Natural killer cell treated with Interleukin-12 subunit alpha and Interleukin-12 subunit beta and Interleukin-15 and Interleukin-18, amount 100 ng/mL, for 72 hours (primary cell): ENCODE measurements at regions not wholly inside any gene's neighbourhood (a gene's known extent, or its start where the extent isn't known, plus 50 kb on each side); places are given as distances from the start of the nearest gene placed in this dataset.
A peak's percentile ranks its signal among the peaks of the same experiment; 100 is the strongest.

Source experiments
- ATAC-seq, 2 donors: fragments of 150-1000 bp; cut with Tn5 transposase in 1 of 2; sonication (Bioruptor Pico), chemical (Tn5 transposase) in 1 of 2; 2 replicates each; pipeline ENCODE4 v1.10.0; 2021
- DNase-seq: peaks from one replicate; pipeline ENCODE4 v3.0.0; 2022; ENCODE audit warnings: low spot score
- H3K27ac Mint-ChIP-seq, 2 donors: 1 replicate in 1 of 2; 2 replicates in 1 of 2; pipeline ENCODE4 v1.8.0; 2022; ENCODE audit warnings: mixed read lengths in 2 of 2, mild to moderate bottlenecking in 1 of 2, moderate library complexity in 1 of 2
- H3K27me3 Mint-ChIP-seq, 2 donors: 1 replicate in 1 of 2; 2 replicates in 1 of 2; pipeline ENCODE4 v1.8.0; 2022; ENCODE audit warnings: mixed read lengths in 2 of 2
- H3K36me3 Mint-ChIP-seq: one replicate; pipeline ENCODE4 v1.8.0; 2022; ENCODE audit warnings: mixed read lengths
- H3K4me1 Mint-ChIP-seq, 2 donors: 1 replicate in 1 of 2; 2 replicates in 1 of 2; pipeline ENCODE4 v1.8.0; 2022; ENCODE audit warnings: low read depth in 2 of 2, mixed read lengths in 2 of 2, mild to moderate bottlenecking in 1 of 2
- H3K4me3 Mint-ChIP-seq: one replicate; pipeline ENCODE4 v1.8.0; 2022; ENCODE audit warnings: mixed read lengths
- H3K9me3 Mint-ChIP-seq: 2 replicates; pipeline ENCODE4 v1.8.0; 2022; ENCODE audit warnings: mixed read lengths

GRCh38 chr6:95366414-95366813 is 210.9 kb upstream of the MANEA start:
- Mint-ChIP-seq H3K4me1 (no peaks in the 10 kb centered on the region), H3K9me3 (no peaks in the 10 kb centered on the region), H3K27me3 (no peaks in the 10 kb centered on the region), H3K4me3 (no peak overlapping the region), H3K36me3 (no peaks in the 10 kb centered on the region), H3K27ac (no peak overlapping the region)
- ATAC-seq (no peak), DNase-seq (no peak)

GRCh38 chr6:95383878-95384277 is 193.5 kb upstream of the MANEA start:
- H3K36me3 Mint-ChIP-seq: peaks cover 5% of the 10 kb centered on the region
- peaks cover 12% of the 10 kb centered on the region for H3K9me3 Mint-ChIP-seq
- H3K27ac Mint-ChIP-seq: no peak overlapping the region
- H3K4me1 Mint-ChIP-seq: no peaks in the 10 kb centered on the region
- no peak overlapping the region for H3K4me3 Mint-ChIP-seq
- no peaks in the 10 kb centered on the region for H3K27me3 Mint-ChIP-seq
- ATAC-seq (peak in 1 of 2 donors; percentile 32), DNase-seq (no peak)

DNA sequence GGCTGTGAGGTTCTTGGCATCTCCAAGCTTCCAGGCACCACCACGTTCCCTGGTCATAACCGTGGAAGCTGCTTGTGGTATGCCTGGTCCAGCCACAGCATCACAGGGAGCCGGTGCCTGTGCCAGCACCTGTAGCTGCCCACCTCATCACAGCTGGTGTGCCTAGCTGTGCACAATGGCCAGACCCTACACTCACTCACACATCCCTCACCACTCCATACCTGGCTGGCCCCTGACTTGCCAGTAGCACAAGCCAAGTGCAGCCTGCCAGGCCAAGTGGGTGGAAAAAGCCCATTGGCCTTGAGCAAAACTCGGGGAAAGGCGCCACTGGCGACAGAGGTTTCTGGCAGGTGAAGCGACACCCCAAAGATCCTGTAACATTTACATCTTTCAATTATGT is 192.3 kb upstream of the MANEA start:
- Mint-ChIP-seq H3K27ac (no peak overlapping the region), H3K36me3 (no peaks in the 10 kb centered on the region), H3K9me3 (peaks cover 8% of the 10 kb centered on the region), H3K4me1 (no peaks in the 10 kb centered on the region), H3K4me3 (no peak overlapping the region), H3K27me3 (no peaks in the 10 kb centered on the region)
- no peak for DNase-seq
- peak in 1 of 2 donors; percentile 13 for ATAC-seq

DNA sequence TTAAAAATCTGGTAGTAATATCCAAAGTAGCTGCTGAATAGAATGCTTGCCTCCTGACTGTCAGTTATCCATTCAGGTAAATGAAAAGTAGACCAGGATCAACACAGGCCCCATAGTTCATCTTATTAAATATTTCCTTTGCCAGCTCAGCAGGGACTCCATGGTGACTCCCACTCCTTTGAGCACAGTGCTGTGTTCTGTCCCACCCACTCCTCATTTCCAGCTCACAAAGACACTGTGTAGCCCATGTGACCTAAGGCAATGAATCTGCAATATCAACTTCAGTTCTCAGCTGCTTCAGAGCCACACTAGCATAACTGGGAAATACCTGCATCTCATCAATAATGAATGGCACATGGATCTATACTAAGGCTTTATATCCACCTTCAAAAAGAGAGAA is 189.5 kb upstream of the MANEA start:
- H3K27me3 Mint-ChIP-seq: no peaks in the 10 kb centered on the region
- ATAC-seq (no peak), DNase-seq (no peak)
- no peak overlapping the region for H3K27ac Mint-ChIP-seq
- H3K4me1 Mint-ChIP-seq: no peaks in the 10 kb centered on the region
- no peak overlapping the region for H3K4me3 Mint-ChIP-seq
- peaks cover 8% of the 10 kb centered on the region for H3K9me3 Mint-ChIP-seq
- no peaks in the 10 kb centered on the region for H3K36me3 Mint-ChIP-seq

DNA sequence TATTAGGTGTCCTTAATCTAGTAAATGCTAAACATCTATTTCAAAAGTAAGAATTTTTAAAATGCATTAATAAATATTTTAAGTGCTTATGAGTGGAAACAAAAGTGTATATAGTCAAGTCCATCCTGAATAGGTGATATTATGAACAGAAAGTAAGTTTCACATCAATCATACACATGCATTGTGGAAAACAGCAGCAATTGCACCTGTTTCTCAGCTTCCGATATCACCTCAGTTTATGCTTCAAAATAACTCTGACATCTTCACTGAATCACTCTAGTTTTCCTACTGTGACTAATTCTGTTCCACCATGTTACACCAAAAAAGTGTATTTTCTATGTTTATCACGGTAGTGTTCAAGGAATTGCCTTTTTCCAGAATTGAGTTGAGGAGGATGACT is 172.6 kb upstream of the MANEA start:
- H3K36me3 Mint-ChIP-seq: no peaks in the 10 kb centered on the region
- no peaks in the 10 kb centered on the region for H3K27me3 Mint-ChIP-seq
- H3K4me3 Mint-ChIP-seq: no peak overlapping the region
- H3K9me3 Mint-ChIP-seq: no peaks in the 10 kb centered on the region
- no peak overlapping the region for H3K27ac Mint-ChIP-seq
- no peak for DNase-seq
- no peaks in the 10 kb centered on the region for H3K4me1 Mint-ChIP-seq
- no peak for ATAC-seq

DNA sequence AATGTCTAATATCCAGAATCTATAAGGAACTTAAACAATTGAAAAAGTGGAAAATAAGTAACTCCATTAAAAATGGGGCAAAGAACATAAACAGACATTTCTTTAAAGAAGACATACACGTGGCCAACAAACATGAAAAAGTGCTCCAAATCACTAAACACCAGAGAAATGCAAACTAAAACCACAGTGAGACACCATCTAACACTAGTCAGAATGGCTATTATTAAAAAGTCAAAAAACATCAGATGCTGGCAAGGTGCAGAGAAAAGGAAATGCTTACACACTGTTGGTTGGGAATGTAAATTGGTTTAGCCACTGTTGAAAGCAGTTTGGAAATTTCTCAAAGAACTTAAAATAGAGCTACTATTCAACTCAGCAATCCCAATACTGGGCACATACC is 169.2 kb upstream of the MANEA start:
- DNase-seq (no peak), ATAC-seq (no peak)
- Mint-ChIP-seq H3K4me3 (no peak overlapping the region), H3K9me3 (peaks cover 4% of the 10 kb centered on the region), H3K27ac (no peak overlapping the region), H3K27me3 (no peaks in the 10 kb centered on the region), H3K4me1 (no peaks in the 10 kb centered on the region), H3K36me3 (no peaks in the 10 kb centered on the region)

DNA sequence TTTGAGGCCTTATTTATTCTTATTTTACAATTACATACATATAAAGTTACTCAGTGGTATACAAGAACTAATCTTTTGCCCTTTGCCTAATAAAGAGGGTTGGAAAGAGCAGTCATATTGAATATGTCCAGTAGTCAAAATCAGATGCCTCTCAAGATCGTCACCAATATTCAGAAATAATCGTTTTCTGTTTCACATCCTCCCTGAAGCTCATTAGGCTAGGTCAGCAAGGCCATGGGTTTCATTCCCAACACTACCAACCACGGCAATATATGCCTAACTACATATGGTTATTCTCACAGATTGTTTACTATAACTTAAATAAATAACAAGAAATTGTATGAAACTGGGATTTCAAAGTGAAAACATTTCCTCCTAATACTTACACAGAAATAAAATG is 167.2 kb upstream of the MANEA start:
- no peak overlapping the region for H3K4me3 Mint-ChIP-seq
- peaks cover 4% of the 10 kb centered on the region for H3K9me3 Mint-ChIP-seq
- no peak for DNase-seq
- no peaks in the 10 kb centered on the region for H3K4me1 Mint-ChIP-seq
- H3K36me3 Mint-ChIP-seq: no peaks in the 10 kb centered on the region
- H3K27me3 Mint-ChIP-seq: no peaks in the 10 kb centered on the region
- no peak overlapping the region for H3K27ac Mint-ChIP-seq
- ATAC-seq: no peak

DNA sequence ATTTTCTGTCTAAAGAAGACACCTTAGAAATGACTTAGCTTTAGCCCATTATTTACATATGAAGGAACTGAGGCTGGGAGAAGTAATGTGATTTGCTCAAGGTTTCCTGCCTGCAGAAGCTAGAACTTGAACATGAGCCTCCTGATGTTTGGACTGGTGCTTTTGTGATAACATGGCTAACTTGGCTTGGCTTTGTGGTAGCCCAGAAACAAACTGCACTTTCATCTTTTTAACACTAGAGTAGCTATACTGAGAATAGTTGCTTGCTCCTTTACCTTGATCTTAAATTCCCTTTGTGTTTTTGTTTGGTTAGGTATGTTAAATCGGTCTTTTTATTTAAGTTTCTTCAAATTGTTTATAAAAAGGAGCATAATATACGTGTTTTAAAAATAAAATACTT is 163.5 kb upstream of the MANEA start:
- no peaks in the 10 kb centered on the region for H3K4me1 Mint-ChIP-seq
- no peak overlapping the region for H3K27ac Mint-ChIP-seq
- H3K4me3 Mint-ChIP-seq: no peak overlapping the region
- peaks cover 7% of the 10 kb centered on the region for H3K9me3 Mint-ChIP-seq
- no peaks in the 10 kb centered on the region for H3K27me3 Mint-ChIP-seq
- ATAC-seq: no peak
- DNase-seq: no peak
- no peaks in the 10 kb centered on the region for H3K36me3 Mint-ChIP-seq

DNA sequence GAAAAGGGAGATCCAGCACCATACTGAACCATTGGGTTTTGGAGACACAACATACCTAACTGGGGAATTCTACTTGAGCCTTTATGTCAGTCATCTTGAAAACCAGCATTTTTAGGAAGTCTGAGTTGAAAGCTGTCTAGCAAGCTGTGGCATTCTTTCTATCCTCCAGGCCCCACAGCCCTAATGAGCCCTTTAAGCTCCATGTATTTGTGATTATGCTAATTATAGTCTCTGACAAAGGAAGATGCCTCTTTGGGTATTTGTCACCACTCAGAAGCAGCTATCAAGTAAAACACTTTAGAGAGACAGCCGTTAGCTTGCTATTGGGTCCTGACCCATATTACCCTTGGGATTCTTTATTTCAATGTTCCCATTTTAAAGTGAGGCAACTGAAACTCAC is 159.5 kb upstream of the MANEA start:
- no peak for ATAC-seq
- Mint-ChIP-seq H3K27ac (no peak overlapping the region), H3K36me3 (no peaks in the 10 kb centered on the region), H3K4me1 (no peaks in the 10 kb centered on the region), H3K9me3 (peaks cover 9% of the 10 kb centered on the region), H3K27me3 (no peaks in the 10 kb centered on the region), H3K4me3 (no peak overlapping the region)
- no peak for DNase-seq

DNA sequence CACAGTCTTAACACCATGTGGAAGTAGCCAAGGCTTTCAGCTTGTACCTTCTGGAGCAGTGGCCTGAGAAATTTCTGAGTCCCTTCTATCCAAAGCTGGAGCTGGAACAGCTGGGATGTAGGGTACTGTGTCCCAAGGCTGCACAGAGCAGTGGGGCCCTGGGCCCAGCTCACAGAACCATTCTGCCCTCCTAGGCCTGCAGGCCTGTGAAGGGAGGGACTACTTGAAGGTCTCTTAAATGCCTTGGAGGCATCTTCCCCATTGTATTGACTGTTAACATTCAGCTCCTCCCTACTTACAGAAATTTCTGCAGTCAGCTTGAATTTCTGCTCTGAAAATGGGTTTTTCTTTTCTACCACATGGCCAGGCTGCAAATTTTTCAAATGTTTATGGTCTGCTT is 156.5 kb upstream of the MANEA start:
- ATAC-seq (no peak), DNase-seq (no peak)
- no peak overlapping the region for H3K27ac Mint-ChIP-seq
- peaks cover 9% of the 10 kb centered on the region for H3K9me3 Mint-ChIP-seq
- no peaks in the 10 kb centered on the region for H3K36me3 Mint-ChIP-seq
- no peaks in the 10 kb centered on the region for H3K4me1 Mint-ChIP-seq
- H3K27me3 Mint-ChIP-seq: no peaks in the 10 kb centered on the region
- no peak overlapping the region for H3K4me3 Mint-ChIP-seq

DNA sequence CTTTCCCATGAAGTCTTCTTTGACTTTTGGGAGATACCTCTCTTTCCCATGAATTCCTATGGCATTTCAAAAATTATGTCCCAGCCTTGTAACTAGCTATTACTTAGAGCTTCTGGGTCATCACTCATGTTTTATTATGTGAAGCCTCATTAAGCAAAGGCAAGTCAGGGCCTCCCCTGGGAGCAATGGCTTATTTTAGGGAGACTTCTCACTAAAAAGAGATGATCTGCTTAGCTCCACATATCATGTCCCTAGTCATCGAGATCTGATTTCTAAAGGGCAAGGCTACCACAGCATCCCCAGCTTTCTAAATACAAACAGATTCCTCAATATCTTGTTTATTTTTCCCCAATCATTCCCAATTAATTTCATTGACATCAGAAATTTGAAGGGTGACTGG is 154.0 kb upstream of the MANEA start:
- no peaks in the 10 kb centered on the region for H3K36me3 Mint-ChIP-seq
- no peaks in the 10 kb centered on the region for H3K27me3 Mint-ChIP-seq
- ATAC-seq (no peak), DNase-seq (no peak)
- peaks cover 6% of the 10 kb centered on the region for H3K9me3 Mint-ChIP-seq
- no peak overlapping the region for H3K4me3 Mint-ChIP-seq
- no peak overlapping the region for H3K27ac Mint-ChIP-seq
- H3K4me1 Mint-ChIP-seq: no peaks in the 10 kb centered on the region

GRCh38 chr6:95431637-95432228 is 145.6 kb upstream of the MANEA start:
- Mint-ChIP-seq H3K4me3 (no peak overlapping the region), H3K36me3 (no peaks in the 10 kb centered on the region), H3K27me3 (no peaks in the 10 kb centered on the region), H3K9me3 (no peaks in the 10 kb centered on the region), H3K27ac (no peak overlapping the region), H3K4me1 (no peaks in the 10 kb centered on the region)
- no peak for DNase-seq
- ATAC-seq: no peak

DNA sequence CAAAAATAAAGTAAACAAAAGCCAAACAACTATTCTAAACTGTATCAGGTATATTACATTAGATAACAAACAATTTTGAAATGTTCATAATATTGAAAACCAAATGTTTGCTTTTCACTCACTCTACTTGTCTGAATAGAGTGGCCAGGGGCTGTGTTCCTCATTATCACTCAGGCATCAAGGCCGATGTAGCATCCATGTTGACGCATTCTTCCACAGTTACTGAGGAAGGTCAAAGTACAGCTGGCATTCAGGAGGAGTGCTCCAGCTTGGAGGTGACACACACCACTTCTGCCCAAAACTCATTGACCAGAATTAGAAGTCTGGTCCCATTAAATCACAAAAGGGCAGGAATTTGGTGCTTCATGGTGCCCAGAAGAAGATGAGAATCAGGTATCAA is 137.6 kb upstream of the MANEA start:
- Mint-ChIP-seq H3K36me3 (no peaks in the 10 kb centered on the region), H3K9me3 (peaks cover 3% of the 10 kb centered on the region), H3K4me3 (no peak overlapping the region), H3K27me3 (no peaks in the 10 kb centered on the region), H3K4me1 (no peaks in the 10 kb centered on the region), H3K27ac (no peak overlapping the region)
- DNase-seq: no peak
- no peak for ATAC-seq

DNA sequence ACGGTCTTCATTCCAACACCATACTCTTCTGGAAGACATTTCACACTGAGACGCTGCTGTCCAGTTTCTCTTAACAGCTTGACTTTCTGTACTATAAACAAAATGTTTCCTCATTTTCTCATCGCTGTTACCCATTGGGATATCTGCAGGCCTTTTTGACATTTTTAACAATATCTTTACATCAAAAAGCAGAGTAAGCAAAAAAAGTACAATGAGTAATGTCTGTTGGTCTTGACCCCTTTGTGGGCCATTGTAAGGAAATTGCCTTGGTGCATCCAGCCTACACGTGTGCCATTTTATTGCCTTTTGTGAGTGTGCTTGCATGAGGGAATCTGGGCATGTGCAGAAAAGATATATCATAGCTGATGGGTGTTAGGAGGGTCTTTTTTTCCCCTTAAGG is 129.1 kb upstream of the MANEA start:
- H3K27ac Mint-ChIP-seq: no peak overlapping the region
- no peaks in the 10 kb centered on the region for H3K4me1 Mint-ChIP-seq
- ATAC-seq (no peak), DNase-seq (no peak)
- no peak overlapping the region for H3K4me3 Mint-ChIP-seq
- H3K36me3 Mint-ChIP-seq: no peaks in the 10 kb centered on the region
- H3K27me3 Mint-ChIP-seq: no peaks in the 10 kb centered on the region
- peaks cover 10% of the 10 kb centered on the region for H3K9me3 Mint-ChIP-seq

DNA sequence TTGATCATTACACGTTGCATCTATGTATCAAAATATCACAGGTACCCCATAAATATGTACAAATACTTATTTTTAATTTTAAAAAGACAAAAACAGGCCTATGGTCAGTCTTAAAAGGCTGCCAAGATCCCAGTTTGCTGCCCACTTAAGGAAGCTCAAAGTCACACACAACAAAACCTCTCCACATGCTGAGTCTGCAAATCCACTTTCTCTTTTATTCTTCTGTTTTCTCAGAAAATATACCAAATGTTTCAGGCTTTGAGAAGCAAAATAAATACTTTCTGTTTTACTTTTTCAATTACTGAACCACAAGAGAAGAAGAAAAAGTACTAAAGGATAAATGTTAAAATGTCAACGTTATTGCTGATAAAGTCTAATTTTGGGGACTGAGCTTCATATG is 107.8 kb upstream of the MANEA start:
- no peak for DNase-seq
- Mint-ChIP-seq H3K27ac (no peak overlapping the region), H3K4me3 (no peak overlapping the region), H3K27me3 (no peaks in the 10 kb centered on the region), H3K4me1 (no peaks in the 10 kb centered on the region), H3K36me3 (no peaks in the 10 kb centered on the region), H3K9me3 (peaks cover 7% of the 10 kb centered on the region)
- no peak for ATAC-seq
